NCI-H748 treated with DMSO at 0.1 percent for 48 hours (cell line): ENCODE measurements at regions not wholly inside any gene's neighbourhood (a gene's known extent, or its start where the extent isn't known, plus 50 kb on each side); places are given as distances from the start of the nearest gene placed in this dataset.
"Not testable (repeated sequence)": the region's sequence is repeated elsewhere in the genome, so short reads cannot be mapped to it uniquely, and the experiment has no call there.

Source experiments
- DNase-seq: peaks from one replicate; lab custom pipeline; 2025; lab: John Stamatoyannopoulos, UW

DNA sequence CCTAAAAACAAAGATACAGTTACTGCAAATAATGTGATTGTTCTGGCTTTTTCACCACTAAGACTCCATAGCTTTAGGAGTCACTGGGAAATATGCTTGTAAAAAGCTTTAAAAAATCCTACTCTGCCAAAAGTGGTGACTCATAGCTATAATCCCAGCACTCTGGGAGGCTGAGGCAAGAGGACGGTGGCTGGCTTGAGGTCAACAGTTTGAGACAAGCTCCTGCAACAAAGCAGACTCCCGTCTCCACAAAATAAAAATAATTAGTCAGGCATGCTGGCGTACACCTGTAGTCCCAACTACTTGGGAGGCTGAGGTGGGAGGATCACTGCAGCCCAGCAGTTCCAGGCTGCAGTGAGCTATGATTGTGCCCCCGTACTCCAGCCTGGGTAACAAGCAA, 406.4 kb downstream of the HTR1A start:
- no peak for DNase-seq

GRCh38 chr5:63554191-63554590, 408.1 kb downstream of the HTR1A start:
- no peak for DNase-seq

- no peak for DNase-seq
Observed at GRCh38 chr5:63553073-63553472, 409.2 kb downstream of the HTR1A start.

DNA sequence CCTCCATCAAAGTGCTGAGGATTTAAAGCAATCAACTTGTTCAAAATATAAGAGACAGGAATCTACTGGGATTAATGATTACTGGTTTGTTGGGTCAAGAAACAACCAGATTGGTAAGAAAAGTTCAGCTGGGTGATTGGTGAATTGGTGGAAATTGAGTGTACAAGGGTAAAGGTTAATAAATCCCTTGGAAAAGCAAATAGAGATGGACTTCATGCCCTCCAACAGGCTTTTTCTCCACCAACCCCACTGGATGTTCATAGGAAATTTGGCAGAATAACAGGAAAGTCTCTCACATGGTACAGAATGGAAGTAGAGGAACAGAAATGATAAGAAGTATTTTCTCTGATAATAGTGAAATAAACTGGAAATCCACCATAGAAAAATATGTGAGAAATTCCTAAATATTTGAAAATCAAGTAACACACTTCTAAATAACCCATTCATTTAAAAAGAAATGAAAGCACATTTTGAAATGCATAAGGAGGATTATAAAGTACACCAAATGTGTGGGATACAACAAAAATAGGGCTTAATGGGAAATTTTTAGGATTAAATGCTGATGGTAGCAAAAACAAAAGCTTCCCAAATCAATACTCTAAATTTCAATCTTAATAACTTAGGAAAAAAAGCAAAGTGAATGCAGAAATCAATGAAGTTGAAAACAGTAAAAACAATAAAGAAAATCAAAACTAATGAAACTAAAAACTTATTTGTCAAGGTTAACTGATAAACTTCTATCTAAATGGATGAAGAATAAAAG, 426.2 kb downstream of the HTR1A start:
- no peak for DNase-seq

GRCh38 chr5:63524281-63524680, 438.0 kb downstream of the HTR1A start:
- no peak for DNase-seq

GRCh38 chr5:63516006-63516405, 446.2 kb downstream of the HTR1A start:
- no peak for DNase-seq

DNA sequence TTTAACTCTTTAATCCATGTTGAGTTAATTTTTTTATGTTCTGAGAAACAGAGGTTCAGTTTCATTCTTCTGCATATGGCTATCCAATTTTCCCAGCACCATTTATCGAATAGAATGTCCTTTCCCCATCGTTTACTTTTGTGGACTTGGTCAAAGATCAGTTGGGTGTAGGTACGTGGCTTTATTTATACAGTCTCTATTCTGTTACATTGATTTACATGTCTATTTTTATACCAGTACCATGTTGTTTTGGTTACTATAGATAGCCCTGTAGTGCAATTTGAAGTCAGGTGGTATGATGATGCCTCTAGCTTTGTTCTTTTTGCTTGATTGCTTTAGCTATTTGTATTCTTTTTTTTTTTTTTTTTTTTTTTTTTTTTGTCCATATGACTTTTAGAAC, 462.0 kb downstream of the HTR1A start:
- DNase-seq: no peak

- DNase-seq: no peak
Observed at GRCh38 chr5:63495225-63495624, 467.0 kb downstream of the HTR1A start.

DNA sequence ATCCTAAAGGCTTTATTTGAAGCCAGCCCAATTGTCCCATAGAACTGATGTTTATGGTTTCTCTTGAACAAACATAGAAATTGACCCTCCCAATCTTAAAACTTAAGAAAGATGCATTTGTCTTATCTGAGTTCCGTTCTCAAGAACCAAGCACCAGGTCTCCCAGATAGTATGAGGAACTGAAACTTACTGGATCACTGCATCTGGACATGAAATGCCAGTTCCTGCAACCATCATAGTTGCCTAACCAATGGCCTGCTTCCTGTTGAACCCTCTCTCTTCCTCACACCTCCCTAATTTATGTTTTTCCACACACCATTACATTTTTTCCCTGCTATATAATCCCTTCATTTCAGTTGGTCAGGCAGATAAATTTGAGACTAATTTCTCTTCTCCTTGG, 478.9 kb downstream of the HTR1A start:
- no peak for DNase-seq

- DNase-seq: no peak
Observed at GRCh38 chr5:63473335-63473967, 488.8 kb downstream of the HTR1A start.

DNA sequence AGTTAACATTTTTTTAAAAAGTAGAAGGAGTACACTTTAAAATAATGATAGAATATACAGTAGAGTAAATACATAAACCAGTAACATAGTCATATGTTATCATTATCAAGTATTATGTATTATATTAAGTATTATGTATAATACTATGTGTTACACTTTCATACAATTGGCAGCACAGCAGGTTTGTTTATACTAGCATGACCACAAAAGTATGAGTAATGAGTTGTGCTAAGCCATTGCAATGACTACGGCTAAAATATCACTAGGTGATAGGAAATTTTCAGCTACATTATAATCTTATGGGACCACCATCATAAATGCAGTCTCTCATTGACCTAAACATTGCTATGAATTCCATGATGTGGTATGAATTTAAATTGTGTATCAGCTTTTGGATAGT, 506.0 kb downstream of the HTR1A start:
- DNase-seq: no peak

DNA sequence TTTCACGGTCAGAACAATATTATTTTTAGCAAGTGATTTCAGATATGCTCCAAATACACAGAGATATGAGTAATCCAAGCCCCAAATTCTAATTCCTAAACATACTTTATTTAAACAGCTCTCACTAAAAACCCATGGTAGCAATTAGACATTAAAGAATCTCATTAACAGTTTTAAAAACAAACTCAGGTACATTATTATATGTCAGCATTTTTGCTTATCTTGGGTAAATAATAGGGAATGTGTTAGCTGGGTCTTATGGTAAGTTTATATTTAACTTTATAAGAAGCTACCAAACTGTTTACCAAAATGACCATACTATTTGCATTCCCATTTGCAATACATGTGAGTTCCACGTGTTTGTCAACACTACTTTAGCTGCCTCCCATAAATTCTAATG, 511.1 kb downstream of the HTR1A start:
- DNase-seq: no peak

DNA sequence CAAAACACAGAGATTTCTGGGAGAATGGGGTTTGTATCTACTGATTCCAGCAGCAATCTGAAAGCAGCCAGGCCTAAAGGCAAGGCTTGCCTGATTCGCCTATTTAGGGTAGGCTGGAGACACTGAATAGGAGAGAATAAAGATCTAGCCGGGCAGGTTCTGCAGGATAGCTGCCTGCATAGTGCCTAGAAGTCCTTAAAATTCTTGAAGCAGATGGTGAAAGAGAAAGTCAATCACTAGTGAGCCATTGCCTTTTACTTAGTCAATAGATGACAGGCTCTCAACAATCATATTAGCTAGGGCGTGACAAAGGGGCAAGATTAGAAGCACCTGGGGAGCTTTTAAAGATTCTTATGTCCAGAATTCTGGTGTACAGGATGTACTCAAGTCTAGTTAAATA, 522.7 kb downstream of the HTR1A start:
- no peak for DNase-seq

- no peak for DNase-seq
Observed at GRCh38 chr5:63409737-63410136, 552.5 kb downstream of the HTR1A start.

- DNase-seq: no peak
Observed at GRCh38 chr5:63408984-63409383, 553.3 kb downstream of the HTR1A start.

GRCh38 chr5:63401436-63402046, 560.7 kb downstream of the HTR1A start:
- peak; percentile 40 for DNase-seq

- no peak for DNase-seq
Observed at GRCh38 chr5:63400079-63400478, 562.2 kb downstream of the HTR1A start.

DNA sequence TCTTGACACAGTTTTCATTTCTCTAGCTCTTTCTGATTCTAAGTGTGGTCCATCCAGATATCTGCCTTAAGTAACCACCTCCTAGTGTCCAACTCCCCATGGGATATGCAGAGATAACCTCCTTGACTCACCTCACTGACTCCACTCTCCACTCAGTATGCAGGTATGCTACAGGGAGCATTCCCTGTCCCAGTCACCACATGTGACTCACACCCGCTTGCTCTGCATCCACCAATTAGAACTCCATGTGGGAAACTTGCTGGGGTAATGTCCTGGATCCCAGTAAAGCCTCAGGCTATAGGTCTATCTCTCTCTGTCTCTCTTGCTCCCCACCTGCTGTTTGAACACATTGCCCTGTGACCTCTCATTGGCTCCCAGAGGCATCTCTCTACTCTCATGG, 563.9 kb downstream of the HTR1A start:
- DNase-seq: no peak

- DNase-seq: not testable (repeated sequence)
Observed at GRCh38 chr5:63388188-63388587, 574.1 kb downstream of the HTR1A start.

GRCh38 chr5:63375851-63376250, 586.4 kb downstream of the HTR1A start:
- no peak for DNase-seq

DNA sequence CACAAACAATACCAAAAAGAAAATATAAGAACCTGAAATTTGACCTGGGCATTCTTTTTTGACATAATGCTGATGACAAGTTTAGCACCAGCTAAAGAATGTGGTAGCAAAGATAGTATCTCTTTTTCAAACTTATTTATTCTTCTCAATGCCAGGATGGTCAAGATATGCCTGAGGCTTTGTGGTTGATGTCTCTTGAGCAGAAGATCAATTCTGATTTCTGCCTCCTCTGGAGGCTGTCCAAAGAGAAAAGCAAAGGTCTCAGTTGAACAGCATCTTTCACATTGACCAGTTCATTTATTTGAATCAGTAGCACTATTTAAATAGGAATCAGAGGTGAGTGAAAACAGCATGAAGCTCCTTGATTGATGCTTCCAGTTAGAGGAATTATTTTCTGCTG, 588.2 kb downstream of the HTR1A start:
- no peak for DNase-seq

- DNase-seq: no peak
Observed at GRCh38 chr5:63351164-63351563, 611.1 kb downstream of the HTR1A start.

DNA sequence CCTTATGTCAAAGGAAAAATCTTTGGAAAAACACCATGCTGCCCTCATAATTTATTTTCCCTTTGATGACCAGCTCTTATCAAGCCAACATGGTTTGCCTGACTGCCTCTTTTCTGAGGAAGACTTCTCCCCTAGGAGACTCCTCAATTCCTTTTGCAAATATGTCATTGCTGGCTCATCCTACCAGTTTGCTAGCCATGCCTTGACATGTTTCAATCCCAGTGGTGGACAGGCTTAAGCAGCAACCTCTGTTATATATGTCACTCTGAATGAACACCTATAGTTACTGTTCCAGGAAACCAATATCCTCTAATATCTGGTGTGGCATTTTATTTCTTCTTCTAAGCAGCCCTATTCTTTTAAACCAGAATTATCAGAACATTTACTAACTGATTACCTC, 615.8 kb downstream of the HTR1A start:
- no peak for DNase-seq
